ENCODE measurements at regions not wholly inside any gene's neighbourhood (a gene's known extent, or its start where the extent isn't known, plus 50 kb on each side); places are given as distances from the start of the nearest gene placed in this dataset.

GRCh38 chr10:126846469-126846868 is 58.8 kb upstream of the DOCK1 start:
- no peaks in the 10 kb centered on the region for H3K36me3 ChIP-seq
- no peak overlapping the region for H3K27ac ChIP-seq (replicated peaks)
- H3K9me3 ChIP-seq (replicated peaks) = no peaks in the 10 kb centered on the region
- H3K4me1 ChIP-seq = no peaks in the 10 kb centered on the region
- no peak overlapping the region for H3K4me3 ChIP-seq
- TF ChIP-seq CTCF (IDR thresholded peaks at IDR 0.05; ENCODE audit: borderline replicate concordance) = no peak
- no peak for DNase-seq
- H3K27me3 ChIP-seq (ENCODE audit: low read depth) = peaks cover 35% of the 10 kb centered on the region
- intact Hi-C loops (cut with micrococcal nuclease) = no loop called here

- Histone ChIP-seq H3K9me3 (replicated peaks) (no peaks in the 10 kb centered on the region), H3K4me1 (no peaks in the 10 kb centered on the region), H3K27me3 (ENCODE audit: low read depth) (peaks cover 30% of the 10 kb centered on the region), H3K36me3 (no peaks in the 10 kb centered on the region), H3K27ac (replicated peaks) (no peak overlapping the region), H3K4me3 (no peak overlapping the region)
- intact Hi-C loops (cut with micrococcal nuclease) = no loop called here
- DNase-seq = no peak
- no peak for TF ChIP-seq CTCF (IDR thresholded peaks at IDR 0.05; ENCODE audit: borderline replicate concordance)
These were observed 58.3 kb upstream of the DOCK1 start for GRCh38 chr10:126846959-126847358.

GRCh38 chr10:126847666-126848065 is 57.6 kb upstream of the DOCK1 start:
- no peak for TF ChIP-seq CTCF (IDR thresholded peaks at IDR 0.05; ENCODE audit: borderline replicate concordance)
- Histone ChIP-seq H3K4me3 (no peak overlapping the region), H3K36me3 (no peaks in the 10 kb centered on the region), H3K4me1 (no peaks in the 10 kb centered on the region), H3K27ac (replicated peaks) (no peak overlapping the region), H3K9me3 (replicated peaks) (no peaks in the 10 kb centered on the region), H3K27me3 (ENCODE audit: low read depth) (peaks cover 26% of the 10 kb centered on the region)
- no peak for DNase-seq
- intact Hi-C loops (cut with micrococcal nuclease) = no loop called here

GRCh38 chr10:126849646-126850045 is 55.6 kb upstream of the DOCK1 start:
- no peaks in the 10 kb centered on the region for H3K9me3 ChIP-seq (replicated peaks)
- no peaks in the 10 kb centered on the region for H3K36me3 ChIP-seq
- H3K27ac ChIP-seq (replicated peaks) = no peak overlapping the region
- H3K4me3 ChIP-seq = no peak overlapping the region
- no peak for TF ChIP-seq CTCF (IDR thresholded peaks at IDR 0.05; ENCODE audit: borderline replicate concordance)
- peaks cover 22% of the 10 kb centered on the region for H3K27me3 ChIP-seq (ENCODE audit: low read depth)
- intact Hi-C loops (cut with micrococcal nuclease) = no loop called here
- DNase-seq = no peak
- H3K4me1 ChIP-seq = no peaks in the 10 kb centered on the region

GRCh38 chr10:126851414-126852108 is 53.7 kb upstream of the DOCK1 start:
- H3K27ac ChIP-seq (replicated peaks) = no peak overlapping the region
- DNase-seq = no peak
- H3K4me3 ChIP-seq = no peak overlapping the region
- no peak for TF ChIP-seq CTCF (IDR thresholded peaks at IDR 0.05; ENCODE audit: borderline replicate concordance)
- no peaks in the 10 kb centered on the region for H3K4me1 ChIP-seq
- peaks cover 6% of the 10 kb centered on the region for H3K9me3 ChIP-seq (replicated peaks)
- H3K27me3 ChIP-seq (ENCODE audit: low read depth) = peaks cover 20% of the 10 kb centered on the region
- intact Hi-C loops (cut with micrococcal nuclease) = no loop called here
- H3K36me3 ChIP-seq = no peaks in the 10 kb centered on the region
